LHCN-M2 (cell line): ENCODE measurements at regions not wholly inside any gene's neighbourhood (a gene's known extent, or its start where the extent isn't known, plus 50 kb on each side); places are given as distances from the start of the nearest gene placed in this dataset.
A peak's percentile ranks its signal among the peaks of the same experiment; 100 is the strongest.
"Not testable (repeated sequence)": the region's sequence is repeated elsewhere in the genome, so short reads cannot be mapped to it uniquely, and the experiment has no call there.

Experiments used
- DNase-seq: peaks from one replicate; pipeline ENCODE4 v3.0.0-alpha.2; 2012; ENCODE audit warnings: low read depth

DNA sequence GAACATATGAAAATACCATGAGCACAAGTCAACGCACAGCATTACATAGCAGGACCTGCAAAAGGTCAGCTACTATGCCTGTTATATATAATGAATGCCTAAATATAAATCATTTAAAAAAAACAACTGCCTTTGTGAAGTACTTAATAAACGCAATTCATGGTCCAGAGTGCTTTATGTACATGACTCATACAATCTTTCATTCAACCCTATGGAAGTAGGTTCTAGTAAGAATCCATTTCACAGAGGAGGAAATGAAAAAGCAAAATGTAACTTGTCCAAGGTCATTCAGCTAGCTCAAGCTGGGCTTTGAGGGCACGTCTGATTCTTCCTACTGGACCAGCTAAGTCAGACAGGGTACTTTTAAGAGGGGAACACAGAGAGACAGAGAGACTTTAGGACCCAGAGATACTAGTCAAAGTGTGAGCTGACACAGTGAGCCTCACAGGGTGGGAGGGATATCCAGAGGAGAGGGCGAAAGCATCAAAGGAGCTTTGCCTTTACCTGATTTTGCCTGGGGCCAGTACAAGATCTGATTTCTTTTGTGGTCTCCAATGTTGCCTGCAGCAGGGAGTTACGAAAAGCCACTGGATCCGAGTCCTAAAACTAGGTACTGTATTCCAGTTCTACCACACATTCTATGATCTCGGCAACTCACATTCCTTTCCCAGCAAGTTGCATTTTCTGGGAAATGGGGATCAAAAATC lies 83.4 kb upstream of the ZFHX3 start:
- DNase-seq: no peak

DNA sequence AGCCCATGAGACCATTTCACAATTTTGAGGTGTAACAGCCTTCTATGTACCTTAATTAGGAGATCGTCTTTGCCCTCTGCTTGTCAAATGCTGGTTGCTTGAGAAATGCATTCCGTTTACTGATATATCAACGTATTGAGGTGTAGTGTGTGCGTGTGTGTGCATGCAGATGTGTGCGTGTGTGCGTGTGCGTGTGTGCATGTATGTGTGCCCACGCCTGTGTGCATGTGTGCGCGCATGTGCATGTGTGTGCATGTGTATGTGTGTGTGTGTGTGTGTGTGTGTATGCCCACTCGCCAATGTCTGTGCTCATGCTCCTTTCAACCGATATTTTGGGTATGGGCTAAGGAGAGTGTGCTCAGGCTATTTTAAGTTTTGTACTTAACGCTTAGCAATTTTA lies 81.5 kb upstream of the ZFHX3 start:
- no peak for DNase-seq

DNA sequence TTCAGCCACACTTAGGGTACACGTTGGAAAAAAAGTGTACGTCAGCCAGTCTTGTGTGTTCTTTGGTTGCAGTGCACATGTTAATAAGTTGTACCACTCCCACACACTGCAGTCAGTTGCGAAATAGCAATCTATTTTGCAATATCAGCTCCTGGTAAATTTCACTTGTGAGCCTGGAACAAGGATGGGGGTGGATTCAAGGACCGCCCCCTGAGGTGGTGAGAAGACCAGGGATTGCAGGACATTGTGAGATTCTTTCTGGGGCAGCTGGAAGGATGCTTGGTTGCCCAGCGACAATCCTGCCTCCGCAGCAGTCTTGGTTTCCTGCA lies 78.6 kb upstream of the ZFHX3 start:
- peak; percentile 34 for DNase-seq

DNA sequence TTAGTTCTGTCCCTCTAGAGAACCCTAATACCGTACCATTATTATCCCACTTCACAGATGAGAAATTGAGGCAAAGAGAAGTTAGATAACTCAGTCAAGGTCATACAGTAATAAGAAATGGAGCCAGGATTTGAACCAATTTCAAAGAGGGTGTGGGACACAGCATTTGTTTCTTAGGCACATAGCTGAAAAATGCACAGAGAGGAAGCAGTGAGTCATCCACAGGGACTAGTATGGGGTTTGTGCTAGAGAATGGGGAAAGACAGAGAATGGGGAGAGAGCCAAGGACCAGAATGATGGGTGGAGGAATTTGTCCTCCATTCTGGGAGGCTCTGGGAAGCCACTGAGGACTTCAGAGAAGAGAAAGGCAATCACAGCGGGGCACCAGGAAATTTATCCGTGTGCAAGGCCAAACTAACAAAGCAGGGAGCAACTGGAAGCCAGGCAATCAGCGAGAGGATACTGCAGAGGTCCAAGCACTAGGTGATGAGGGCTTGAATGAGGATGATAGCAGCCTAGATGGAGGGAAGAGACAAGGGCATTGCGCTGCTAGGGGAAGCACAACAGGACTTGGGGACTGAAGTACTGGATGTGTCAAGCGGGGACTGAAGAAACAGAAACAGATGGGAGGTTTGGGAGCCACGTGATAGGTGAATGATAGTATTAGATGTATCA lies 78.1 kb upstream of the ZFHX3 start:
- DNase-seq: peak; percentile 34

DNA sequence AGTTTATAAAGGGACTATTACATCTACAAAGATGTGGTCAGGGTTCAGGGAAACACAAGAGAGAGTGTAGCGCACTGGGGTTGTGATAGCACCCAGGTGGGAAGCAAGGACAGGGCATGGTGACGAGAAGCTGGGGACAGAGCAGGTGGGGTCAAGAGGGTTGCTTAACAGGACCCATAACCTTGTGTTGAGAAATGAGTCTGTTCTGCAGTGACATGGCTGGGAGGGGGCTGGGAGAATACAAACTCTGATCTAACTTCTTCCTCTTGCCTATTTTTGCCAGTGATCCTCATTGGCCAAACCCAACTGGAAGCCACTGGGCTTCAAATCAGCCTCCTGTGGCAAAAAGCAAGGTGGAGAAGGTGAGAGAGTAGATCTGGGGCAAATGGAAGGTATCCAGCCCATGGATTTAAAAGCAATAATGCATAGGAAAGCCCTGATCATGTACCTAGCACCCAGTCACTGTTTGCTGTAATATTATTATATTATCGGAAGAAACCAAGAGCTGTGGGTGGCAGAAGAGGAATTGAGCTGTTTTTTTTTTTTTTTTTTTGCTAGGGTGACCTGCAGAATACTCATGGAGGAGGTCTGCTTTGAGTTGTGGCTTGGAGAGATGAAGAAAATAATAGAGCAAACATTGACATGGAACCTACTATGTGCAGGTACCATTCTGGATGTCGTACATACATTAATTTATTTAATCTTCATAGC lies 76.9 kb upstream of the ZFHX3 start:
- no peak for DNase-seq

- no peak for DNase-seq
Observed at GRCh38 chr16:73124097-73124652, 76.2 kb upstream of the ZFHX3 start.

GRCh38 chr16:73122604-73123391 lies 74.9 kb upstream of the ZFHX3 start:
- no peak for DNase-seq

DNA sequence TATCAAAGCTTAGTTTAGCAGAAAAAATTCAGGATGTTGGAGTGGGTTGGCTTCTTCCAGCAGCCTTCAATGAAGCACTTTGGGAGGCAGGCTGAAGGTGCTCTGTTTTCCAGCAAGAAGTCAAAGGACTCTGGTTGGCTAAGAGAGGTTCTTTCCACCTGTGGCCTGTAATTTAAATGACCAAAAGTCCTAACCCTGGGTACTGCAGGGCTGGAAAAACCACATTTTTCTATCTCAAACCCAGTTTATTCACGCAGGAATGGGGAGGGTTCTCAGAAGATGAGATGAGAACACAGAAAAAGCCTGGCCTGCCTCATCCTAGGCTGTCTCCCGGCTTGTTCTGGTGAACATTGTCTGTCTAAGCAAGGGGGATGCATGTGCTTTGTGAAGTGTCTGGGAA lies 68.6 kb upstream of the ZFHX3 start:
- DNase-seq: no peak

DNA sequence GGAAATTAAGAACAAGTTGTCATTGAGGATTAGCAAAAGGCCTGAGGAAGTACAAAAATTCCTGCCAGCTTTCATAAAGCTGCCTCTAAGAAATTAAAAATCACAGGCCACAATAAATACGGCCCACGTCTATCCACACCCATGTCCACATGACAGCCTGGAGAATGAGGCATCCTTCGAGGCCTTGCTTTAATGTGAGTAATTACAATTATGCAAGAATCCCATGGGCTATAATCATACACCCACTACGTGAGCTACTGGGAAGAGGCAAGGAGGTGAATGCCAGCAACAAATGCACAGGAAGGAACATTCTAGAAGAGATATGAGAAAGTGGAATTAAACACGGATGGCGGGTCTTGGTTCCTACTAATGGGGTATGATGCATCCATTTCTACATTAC lies 65.4 kb upstream of the ZFHX3 start:
- DNase-seq: peak; percentile 51

- no peak for DNase-seq
Observed at GRCh38 chr16:73108195-73108963, 60.5 kb upstream of the ZFHX3 start.

DNA sequence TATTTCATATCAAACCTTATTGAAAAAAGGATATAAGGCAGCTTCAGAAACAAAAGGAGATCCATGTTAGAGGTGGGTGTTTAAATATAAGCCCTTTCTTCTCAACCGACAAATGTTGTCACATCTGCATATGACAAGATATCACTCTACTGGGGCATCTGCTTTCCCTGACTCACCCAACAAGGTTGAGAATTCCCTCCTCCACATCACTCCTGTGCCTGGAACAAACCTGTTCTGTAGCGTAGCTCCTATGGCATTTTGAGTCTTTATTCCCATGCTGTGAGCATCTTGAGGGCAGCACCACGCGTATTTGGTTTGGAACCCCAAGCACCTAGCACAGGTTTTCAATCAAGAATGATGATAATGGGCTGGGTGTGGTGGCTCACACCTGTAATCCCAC lies 59.4 kb upstream of the ZFHX3 start:
- no peak for DNase-seq

DNA sequence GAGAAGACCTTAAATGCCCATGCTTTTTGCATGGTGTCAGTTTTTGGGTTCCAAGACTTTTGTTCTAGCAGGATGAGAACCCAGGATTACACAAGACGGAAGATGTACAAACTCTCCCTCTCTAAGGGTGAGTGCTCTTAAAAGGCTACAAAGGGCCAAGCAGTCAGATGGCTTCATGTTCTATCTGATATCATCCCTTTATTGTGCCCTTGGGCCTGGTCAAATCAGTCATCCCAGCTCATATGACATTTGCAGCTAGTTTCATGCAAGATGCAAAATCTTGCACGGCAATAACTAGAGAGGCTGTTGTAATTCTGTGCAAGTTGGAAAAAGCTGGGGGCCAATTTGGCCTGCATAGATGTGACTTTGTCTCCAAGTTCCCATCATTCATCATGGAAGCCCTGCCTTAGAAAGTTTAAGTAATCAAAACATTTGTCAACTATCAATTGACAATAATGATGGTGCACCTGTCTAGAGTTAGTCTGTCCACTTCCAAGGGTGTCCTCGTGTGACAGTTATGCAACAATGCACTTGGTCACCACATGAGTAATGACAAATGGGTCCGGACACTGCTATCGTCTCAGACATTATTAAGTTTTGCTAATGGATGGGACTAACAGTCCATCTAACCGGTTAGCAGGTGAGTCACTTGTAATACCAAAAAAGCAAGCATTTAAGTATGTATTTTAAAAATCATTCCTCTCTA lies 58.6 kb upstream of the ZFHX3 start:
- DNase-seq: no peak

GRCh38 chr16:73101568-73101967 lies 53.6 kb upstream of the ZFHX3 start:
- no peak for DNase-seq

- DNase-seq: not testable (repeated sequence)
Observed at GRCh38 chr16:73099601-73100000, 51.7 kb upstream of the ZFHX3 start.
